ENCODE measurements at regions not wholly inside any gene's neighbourhood (a gene's known extent, or its start where the extent isn't known, plus 50 kb on each side); places are given as distances from the start of the nearest gene placed in this dataset.
A peak's percentile ranks its signal among the peaks of the same experiment; 100 is the strongest.

GRCh38 chr6:113380591-113380990 is 476.6 kb upstream of the MARCKS start:
- no peak for TF ChIP-seq CTCF (IDR thresholded peaks at IDR 0.05)
- POLR2A ChIA-PET = no interaction called here
- Mint-ChIP-seq H3K4me1 (peaks cover 7% of the 10 kb centered on the region), H3K9me3 (no peaks in the 10 kb centered on the region), H3K27me3 (peaks cover 10% of the 10 kb centered on the region), H3K27ac (no peak overlapping the region), H3K4me3 (no peak overlapping the region), H3K36me3 (ENCODE audit: low read depth) (no peaks in the 10 kb centered on the region)
- no peak for ATAC-seq (ENCODE audit: low read depth)
- DNase-seq = no peak
- CTCF ChIA-PET = no interaction called here
- intact Hi-C loops (cut with micrococcal nuclease) = loop anchor here (5.0 kb wide), 1 partner anchor 252 kb away; no protein-coding TSS in a partner anchor

GRCh38 chr6:113381232-113381631 is 475.9 kb upstream of the MARCKS start:
- Mint-ChIP-seq H3K27ac (no peak overlapping the region), H3K4me1 (peaks cover 7% of the 10 kb centered on the region), H3K36me3 (ENCODE audit: low read depth) (no peaks in the 10 kb centered on the region), H3K4me3 (no peak overlapping the region), H3K27me3 (peaks cover 10% of the 10 kb centered on the region), H3K9me3 (no peaks in the 10 kb centered on the region)
- ATAC-seq (ENCODE audit: low read depth) (no peak), DNase-seq (no peak)
- intact Hi-C loops (cut with micrococcal nuclease) = loop anchor here (5.0 kb wide), 1 partner anchor 251 kb away; no protein-coding TSS in a partner anchor
- CTCF ChIA-PET = no interaction called here
- POLR2A ChIA-PET = interaction anchor here (1.7 kb wide), 1 partner anchor 477 kb away, joined by 6 read pairs; no protein-coding TSS in a partner anchor
- no peak for TF ChIP-seq CTCF (IDR thresholded peaks at IDR 0.05)

- H3K27me3 Mint-ChIP-seq = peaks cover 10% of the 10 kb centered on the region
- DNase-seq = no peak
- intact Hi-C loops (cut with micrococcal nuclease) = loop anchor here (1.0 to 5.0 kb wide), 2 partner anchors 250 to 476 kb away; no protein-coding TSS in a partner anchor
- no peak for TF ChIP-seq CTCF (IDR thresholded peaks at IDR 0.05)
- ATAC-seq (ENCODE audit: low read depth) = peak; percentile 75
- no peaks in the 10 kb centered on the region for H3K36me3 Mint-ChIP-seq (ENCODE audit: low read depth)
- POLR2A ChIA-PET = interaction anchor here (0.5 to 1.7 kb wide), 2 partner anchors 476 to 478 kb away, joined by 3 to 6 read pairs; no protein-coding TSS in a partner anchor
- CTCF ChIA-PET = no interaction called here
- no peak overlapping the region for H3K4me3 Mint-ChIP-seq
- no peak overlapping the region for H3K27ac Mint-ChIP-seq
- H3K4me1 Mint-ChIP-seq = peaks cover 7% of the 10 kb centered on the region
- H3K9me3 Mint-ChIP-seq = no peaks in the 10 kb centered on the region
These were observed 475.2 kb upstream of the MARCKS start for GRCh38 chr6:113381959-113382358.

- H3K4me3 Mint-ChIP-seq = no peak overlapping the region
- intact Hi-C loops (cut with micrococcal nuclease) = loop anchor here (5.0 kb wide), 1 partner anchor 249 kb away; no protein-coding TSS in a partner anchor
- ATAC-seq (ENCODE audit: low read depth) (no peak), DNase-seq (no peak)
- TF ChIP-seq CTCF (IDR thresholded peaks at IDR 0.05) = no peak
- H3K27me3 Mint-ChIP-seq = peaks cover 8% of the 10 kb centered on the region
- H3K4me1 Mint-ChIP-seq = peaks cover 7% of the 10 kb centered on the region
- H3K9me3 Mint-ChIP-seq = no peaks in the 10 kb centered on the region
- H3K36me3 Mint-ChIP-seq (ENCODE audit: low read depth) = no peaks in the 10 kb centered on the region
- CTCF ChIA-PET = no interaction called here
- POLR2A ChIA-PET = no interaction called here
- H3K27ac Mint-ChIP-seq = no peak overlapping the region
These were observed 473.4 kb upstream of the MARCKS start for GRCh38 chr6:113383701-113384100.

GRCh38 chr6:113385020-113385431 is 472.1 kb upstream of the MARCKS start:
- Mint-ChIP-seq H3K36me3 (ENCODE audit: low read depth) (no peaks in the 10 kb centered on the region), H3K27me3 (peaks cover 8% of the 10 kb centered on the region), H3K27ac (no peak overlapping the region), H3K4me3 (no peak overlapping the region), H3K9me3 (no peaks in the 10 kb centered on the region), H3K4me1 (peaks cover 7% of the 10 kb centered on the region)
- ChIA-PET POLR2A (no interaction called here), CTCF (no interaction called here)
- DNase-seq (no peak), ATAC-seq (ENCODE audit: low read depth) (no peak)
- no peak for TF ChIP-seq CTCF (IDR thresholded peaks at IDR 0.05)
- intact Hi-C loops (cut with micrococcal nuclease) = no loop called here
